Activated CD8-positive, alpha-beta T cell treated with anti-CD3 and anti-CD28 coated beads, Interleukin-2, amount 10 ng/mL, durations not matched to agents 7 days and 5 days (primary cell): ENCODE measurements at regions not wholly inside any gene's neighbourhood (a gene's known extent, or its start where the extent isn't known, plus 50 kb on each side); places are given as distances from the start of the nearest gene placed in this dataset.

Experiments
- ATAC-seq: fragments of 150-1000 bp; cut with Tn5 transposase; one replicate; pipeline ENCODE4 v1.10.0; 2021; ENCODE audit warnings: moderate library complexity
- CTCF ChIA-PET: fragments of 350-600 bp; sonication (Branson Sonifier 250); formaldehyde crosslinking; loops from one replicate; lab custom pipeline; 2021; ENCODE audit warnings: antibody characterized with exemption; lab: Charles Lee
- POLR2A ChIA-PET: fragments of 350-600 bp; sonication (Branson Sonifier 250); formaldehyde crosslinking; loops from one replicate; lab custom pipeline; 2021; ENCODE audit warnings: antibody characterized with exemption; lab: Charles Lee
- DNase-seq: peaks from one replicate; pipeline ENCODE4 v3.0.0-alpha.2; 2020
- H3K27ac Mint-ChIP-seq: one replicate; pipeline ENCODE4 v1.8.0; 2021; ENCODE audit warnings: mild to moderate bottlenecking, mixed read lengths
- H3K27me3 Mint-ChIP-seq: one replicate; pipeline ENCODE4 v1.8.0; 2021; ENCODE audit warnings: low read depth, mixed read lengths
- H3K36me3 Mint-ChIP-seq: one replicate; pipeline ENCODE4 v1.8.0; 2021; ENCODE audit warnings: low read depth, mixed read lengths
- H3K4me1 Mint-ChIP-seq: one replicate; pipeline ENCODE4 v1.8.0; 2021; ENCODE audit warnings: low read depth, mixed read lengths
- H3K4me3 Mint-ChIP-seq: one replicate; pipeline ENCODE4 v1.8.0; 2021; ENCODE audit warnings: mild to moderate bottlenecking, mixed read lengths
- H3K9me3 Mint-ChIP-seq: one replicate; pipeline ENCODE4 v1.8.0; 2022; ENCODE audit warnings: mixed read lengths; ENCODE audit not compliant: insufficient read depth

DNA sequence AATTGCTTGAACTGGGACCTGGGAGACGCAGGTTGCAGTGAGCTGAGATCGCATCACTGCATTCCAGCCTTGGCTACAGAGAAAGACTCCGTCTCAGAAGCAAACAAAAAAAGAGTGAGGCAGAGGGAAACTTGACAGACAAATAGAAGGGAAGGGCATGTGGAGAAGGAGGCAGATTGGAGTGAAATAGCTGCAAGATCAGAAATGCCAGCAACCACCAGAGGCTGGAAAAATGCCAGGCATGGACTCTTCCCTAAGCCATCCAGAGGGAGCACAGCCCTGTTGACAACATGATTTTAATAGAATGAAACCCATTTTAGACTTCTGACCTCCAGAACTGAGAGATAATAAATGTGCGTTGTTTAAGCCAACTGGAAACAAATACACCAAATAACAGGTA is 447.2 kb upstream of the SPHKAP start:
- ATAC-seq (no peak), DNase-seq (no peak)
- CTCF ChIA-PET, result no interaction called here
- Mint-ChIP-seq H3K27ac (no peak overlapping the region), H3K27me3 (no peaks in the 10 kb centered on the region), H3K36me3 (no peaks in the 10 kb centered on the region), H3K4me3 (no peak overlapping the region), H3K4me1 (no peaks in the 10 kb centered on the region), H3K9me3 (no peaks in the 10 kb centered on the region)
- POLR2A ChIA-PET, result no interaction called here

DNA sequence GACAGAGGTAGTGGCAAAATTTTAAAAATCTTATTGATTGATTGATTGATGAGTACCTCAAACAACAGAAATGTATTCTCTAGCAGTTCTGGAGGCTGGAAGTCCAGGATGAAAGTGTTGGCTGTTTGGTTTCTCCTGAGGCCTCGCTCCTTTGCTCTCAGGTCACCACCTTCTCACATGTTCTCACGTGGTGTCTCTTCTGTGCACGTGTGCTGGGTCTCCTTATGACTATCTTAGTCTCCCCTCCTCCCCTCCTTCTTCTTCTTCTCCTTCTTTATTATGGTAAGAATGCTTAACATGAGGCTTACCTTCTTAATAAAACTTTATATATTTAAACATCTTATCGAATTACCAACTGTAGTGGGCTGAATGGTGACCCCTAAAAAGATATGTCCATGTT is 446.0 kb upstream of the SPHKAP start:
- CTCF ChIA-PET, result no interaction called here
- POLR2A ChIA-PET, result no interaction called here
- no peaks in the 10 kb centered on the region for H3K4me1 Mint-ChIP-seq
- DNase-seq (no peak), ATAC-seq (no peak)
- H3K27me3 Mint-ChIP-seq, result no peaks in the 10 kb centered on the region
- H3K27ac Mint-ChIP-seq, result no peak overlapping the region
- H3K36me3 Mint-ChIP-seq, result no peaks in the 10 kb centered on the region
- peaks cover 4% of the 10 kb centered on the region for H3K9me3 Mint-ChIP-seq
- H3K4me3 Mint-ChIP-seq, result no peak overlapping the region

DNA sequence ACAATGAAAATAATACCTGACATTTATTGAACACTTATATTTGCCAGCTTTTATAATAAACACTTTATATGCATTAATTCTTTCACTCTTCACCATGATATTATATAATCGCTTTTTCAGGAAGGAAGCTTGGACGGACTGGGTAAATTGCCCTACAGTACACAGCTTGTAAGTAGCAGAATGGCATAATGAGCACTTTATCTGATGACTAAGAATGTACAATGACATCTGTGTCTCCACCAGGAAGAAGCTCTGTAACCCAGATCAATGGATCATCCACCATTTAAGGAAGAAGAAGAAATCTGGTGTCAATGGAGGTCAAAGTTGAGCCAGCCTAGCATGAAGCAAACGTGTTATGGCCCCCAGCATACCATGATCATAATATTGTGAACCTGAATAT is 444.0 kb upstream of the SPHKAP start:
- H3K36me3 Mint-ChIP-seq, result no peaks in the 10 kb centered on the region
- no peaks in the 10 kb centered on the region for H3K27me3 Mint-ChIP-seq
- DNase-seq (no peak), ATAC-seq (no peak)
- no peak overlapping the region for H3K27ac Mint-ChIP-seq
- no peaks in the 10 kb centered on the region for H3K4me1 Mint-ChIP-seq
- no peak overlapping the region for H3K4me3 Mint-ChIP-seq
- peaks cover 4% of the 10 kb centered on the region for H3K9me3 Mint-ChIP-seq
- POLR2A ChIA-PET, result no interaction called here
- CTCF ChIA-PET, result no interaction called here

DNA sequence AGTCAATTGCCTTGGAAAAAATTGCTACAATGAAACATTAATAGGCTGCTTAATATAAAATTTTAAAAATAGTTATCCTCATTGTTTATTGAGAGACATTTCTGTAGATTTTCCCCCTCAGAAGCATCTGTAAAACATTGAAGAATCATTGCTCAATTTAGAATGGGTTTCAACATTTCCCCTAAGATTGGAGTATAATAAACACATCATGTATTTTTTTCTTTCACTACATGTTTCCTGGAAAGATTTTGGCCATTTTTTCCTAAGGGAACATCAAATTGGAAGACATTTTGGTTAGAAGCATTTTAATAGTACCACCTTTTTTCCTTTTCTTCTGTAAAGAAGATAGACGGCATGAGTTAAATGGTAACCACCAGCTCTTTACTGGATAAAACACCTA is 443.2 kb upstream of the SPHKAP start:
- Mint-ChIP-seq H3K9me3 (peaks cover 4% of the 10 kb centered on the region), H3K27ac (no peak overlapping the region), H3K4me3 (no peak overlapping the region), H3K27me3 (no peaks in the 10 kb centered on the region), H3K36me3 (no peaks in the 10 kb centered on the region), H3K4me1 (no peaks in the 10 kb centered on the region)
- no peak for DNase-seq
- ChIA-PET CTCF (no interaction called here), POLR2A (no interaction called here)
- no peak for ATAC-seq

DNA sequence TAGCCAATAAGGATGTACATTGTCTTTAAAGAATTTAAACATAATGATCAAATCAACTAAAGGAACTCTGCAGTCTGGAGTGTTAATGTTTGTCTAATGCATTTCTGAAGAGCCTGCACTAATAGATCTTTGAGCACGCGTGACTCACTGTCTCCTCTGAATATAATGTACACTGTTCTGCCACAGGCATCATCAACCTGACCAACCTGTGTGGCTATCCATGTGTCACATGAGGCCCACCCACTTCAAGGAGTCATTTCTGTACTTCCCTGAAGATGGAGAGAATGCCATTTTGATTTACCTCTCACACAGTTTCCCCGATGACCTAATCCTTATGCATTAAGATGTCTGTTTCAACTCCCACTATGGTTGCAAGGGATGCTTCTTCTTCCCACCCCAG is 434.0 kb upstream of the SPHKAP start:
- H3K27me3 Mint-ChIP-seq, result no peaks in the 10 kb centered on the region
- H3K27ac Mint-ChIP-seq, result no peak overlapping the region
- ATAC-seq, result no peak
- H3K4me1 Mint-ChIP-seq, result no peaks in the 10 kb centered on the region
- ChIA-PET POLR2A (no interaction called here), CTCF (no interaction called here)
- DNase-seq, result no peak
- H3K36me3 Mint-ChIP-seq, result no peaks in the 10 kb centered on the region
- peaks cover 2% of the 10 kb centered on the region for H3K9me3 Mint-ChIP-seq
- H3K4me3 Mint-ChIP-seq, result no peak overlapping the region

DNA sequence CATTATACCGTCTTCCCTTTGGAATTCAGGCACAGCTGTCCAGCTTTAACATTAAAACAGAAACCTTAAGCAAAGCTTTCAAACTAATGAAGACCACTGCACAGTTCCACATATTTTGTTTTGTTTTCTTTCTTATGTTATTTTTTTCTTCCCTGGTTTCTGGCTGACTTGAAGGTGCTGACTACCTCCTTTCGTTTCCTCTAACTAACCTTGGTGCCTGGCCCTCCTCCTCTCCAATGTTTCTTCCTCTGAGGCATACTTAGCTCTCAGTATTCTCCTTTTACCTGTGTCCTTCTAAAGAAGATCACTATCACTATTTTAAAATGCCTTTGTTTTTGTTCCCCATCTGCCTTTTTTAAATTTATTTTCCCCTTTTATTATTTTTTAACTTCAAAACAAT is 433.3 kb upstream of the SPHKAP start:
- no peak overlapping the region for H3K27ac Mint-ChIP-seq
- DNase-seq (no peak), ATAC-seq (no peak)
- H3K36me3 Mint-ChIP-seq, result no peaks in the 10 kb centered on the region
- no peak overlapping the region for H3K4me3 Mint-ChIP-seq
- POLR2A ChIA-PET, result no interaction called here
- no peaks in the 10 kb centered on the region for H3K4me1 Mint-ChIP-seq
- no peaks in the 10 kb centered on the region for H3K27me3 Mint-ChIP-seq
- CTCF ChIA-PET, result no interaction called here
- H3K9me3 Mint-ChIP-seq, result peaks cover 6% of the 10 kb centered on the region

DNA sequence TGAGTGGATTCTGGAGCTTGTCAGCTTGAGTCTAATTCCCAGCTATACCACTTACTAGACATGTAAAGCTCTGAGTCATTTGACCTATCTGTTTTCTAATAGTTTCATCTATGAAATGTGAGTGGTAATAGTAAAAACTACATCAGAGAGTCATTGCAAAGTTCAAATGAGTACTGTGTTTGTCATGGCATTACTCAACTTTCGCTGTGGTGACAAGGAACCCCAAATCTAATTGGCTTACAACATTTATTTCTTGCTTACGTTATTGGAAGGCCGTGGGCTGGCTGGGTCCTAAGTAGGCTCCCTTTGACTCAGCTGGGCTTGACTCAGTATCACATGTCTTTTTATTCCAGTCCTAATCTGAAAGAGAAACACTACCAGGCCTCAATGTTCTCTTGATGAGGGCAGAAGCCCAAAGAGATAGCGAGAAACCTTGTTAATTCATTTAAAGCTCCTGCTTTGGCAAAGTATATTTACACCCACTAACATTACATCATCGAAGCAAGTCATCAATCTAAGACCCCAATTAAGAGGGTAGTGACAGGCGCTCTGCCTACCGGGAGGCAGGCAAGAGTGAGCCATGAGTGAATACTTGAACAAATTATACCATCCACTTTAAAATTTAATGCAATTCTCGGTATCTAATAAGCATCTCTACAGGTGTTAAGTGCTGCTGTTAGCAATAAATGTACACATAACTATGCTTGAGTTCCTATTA is 431.8 kb upstream of the SPHKAP start:
- ChIA-PET POLR2A (no interaction called here), CTCF (no interaction called here)
- no peak overlapping the region for H3K27ac Mint-ChIP-seq
- H3K36me3 Mint-ChIP-seq, result no peaks in the 10 kb centered on the region
- peaks cover 7% of the 10 kb centered on the region for H3K9me3 Mint-ChIP-seq
- no peak overlapping the region for H3K4me3 Mint-ChIP-seq
- DNase-seq, result no peak
- H3K4me1 Mint-ChIP-seq, result no peaks in the 10 kb centered on the region
- ATAC-seq, result no peak
- H3K27me3 Mint-ChIP-seq, result no peaks in the 10 kb centered on the region

DNA sequence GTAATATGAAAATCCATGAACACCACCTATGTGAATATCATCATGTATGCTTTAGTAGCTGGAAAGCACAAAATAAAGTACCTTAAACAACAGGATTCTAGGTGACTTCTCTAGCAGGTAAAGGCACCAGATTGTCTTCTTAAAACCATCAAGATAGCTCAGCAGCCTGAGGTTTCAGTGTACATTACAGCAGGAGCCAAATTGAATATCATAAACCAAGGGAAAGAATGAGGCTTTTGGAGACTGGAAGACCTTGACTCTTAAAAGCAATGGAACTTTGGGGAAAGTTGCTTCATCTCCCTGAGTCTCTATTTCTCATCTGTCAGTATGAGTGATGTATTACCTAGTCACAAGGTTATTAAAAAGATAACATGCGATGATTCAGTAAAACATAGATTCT is 429.7 kb upstream of the SPHKAP start:
- ATAC-seq (no peak), DNase-seq (no peak)
- CTCF ChIA-PET, result no interaction called here
- Mint-ChIP-seq H3K36me3 (no peaks in the 10 kb centered on the region), H3K27ac (no peak overlapping the region), H3K27me3 (no peaks in the 10 kb centered on the region), H3K4me3 (no peak overlapping the region), H3K4me1 (no peaks in the 10 kb centered on the region), H3K9me3 (peaks cover 7% of the 10 kb centered on the region)
- POLR2A ChIA-PET, result no interaction called here

DNA sequence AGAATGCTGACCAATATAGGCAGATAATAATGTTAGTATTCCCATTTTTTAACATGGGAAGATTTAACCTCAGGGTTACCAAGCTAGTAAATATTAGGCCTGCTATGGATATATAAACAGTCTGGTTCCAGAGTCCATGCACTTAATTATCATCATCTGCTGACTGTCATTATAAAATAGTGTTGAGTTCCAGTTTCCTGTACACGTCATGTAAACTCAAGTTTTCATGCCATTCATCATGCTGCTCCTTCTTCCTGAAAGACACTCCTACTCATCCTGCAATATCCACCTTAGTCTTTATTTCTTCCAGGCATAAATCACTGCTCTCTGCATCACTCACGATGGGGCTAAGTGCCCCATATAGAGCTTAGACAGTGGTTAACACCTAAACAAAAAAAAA is 420.8 kb upstream of the SPHKAP start:
- no peak overlapping the region for H3K27ac Mint-ChIP-seq
- H3K9me3 Mint-ChIP-seq, result peaks cover 3% of the 10 kb centered on the region
- ATAC-seq (no peak), DNase-seq (no peak)
- POLR2A ChIA-PET, result no interaction called here
- CTCF ChIA-PET, result no interaction called here
- H3K4me1 Mint-ChIP-seq, result no peaks in the 10 kb centered on the region
- H3K4me3 Mint-ChIP-seq, result no peak overlapping the region
- H3K27me3 Mint-ChIP-seq, result no peaks in the 10 kb centered on the region
- H3K36me3 Mint-ChIP-seq, result no peaks in the 10 kb centered on the region

DNA sequence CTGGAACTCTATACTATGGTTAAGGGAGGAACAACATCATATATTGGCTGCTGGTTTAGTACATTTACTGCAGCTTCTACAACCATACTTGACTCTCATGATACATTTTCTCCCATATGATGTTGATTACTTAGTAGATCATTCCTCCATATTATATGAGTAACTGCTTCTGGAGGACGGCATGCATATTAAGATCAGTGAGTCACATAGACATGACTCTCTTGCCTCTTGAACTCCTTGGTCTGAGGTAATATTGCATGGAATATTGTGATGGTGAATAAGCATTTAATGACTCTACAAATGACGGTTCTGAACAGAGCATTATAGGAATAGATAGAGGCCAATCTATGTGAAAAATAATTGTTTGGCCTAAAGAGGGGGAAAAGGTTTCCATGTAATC is 418.8 kb upstream of the SPHKAP start:
- Mint-ChIP-seq H3K4me1 (no peaks in the 10 kb centered on the region), H3K36me3 (no peaks in the 10 kb centered on the region), H3K27ac (no peak overlapping the region), H3K27me3 (no peaks in the 10 kb centered on the region), H3K4me3 (no peak overlapping the region), H3K9me3 (peaks cover 3% of the 10 kb centered on the region)
- ChIA-PET CTCF (no interaction called here), POLR2A (no interaction called here)
- no peak for ATAC-seq
- DNase-seq, result no peak

DNA sequence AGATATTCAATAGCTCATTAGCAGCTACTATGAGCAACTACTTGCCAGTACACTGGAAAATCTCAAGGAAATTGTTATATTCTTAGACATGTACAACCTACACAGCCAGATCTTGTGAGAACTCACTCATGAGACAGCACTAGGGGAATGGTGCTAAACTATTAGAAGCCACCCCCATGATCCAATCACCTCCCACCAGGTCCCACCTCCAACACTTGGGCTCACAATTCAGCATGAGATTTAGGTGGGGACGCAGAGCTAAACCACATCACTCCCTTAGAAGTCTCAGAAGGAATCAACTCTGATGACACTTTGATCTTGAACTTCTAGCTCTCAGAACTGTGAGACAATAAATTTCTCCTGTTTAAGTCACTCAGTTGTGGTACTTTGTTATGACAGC is 418.3 kb upstream of the SPHKAP start:
- CTCF ChIA-PET, result no interaction called here
- Mint-ChIP-seq H3K36me3 (no peaks in the 10 kb centered on the region), H3K27me3 (no peaks in the 10 kb centered on the region), H3K27ac (no peak overlapping the region), H3K4me3 (no peak overlapping the region), H3K9me3 (peaks cover 3% of the 10 kb centered on the region), H3K4me1 (no peaks in the 10 kb centered on the region)
- ATAC-seq (no peak), DNase-seq (no peak)
- POLR2A ChIA-PET, result no interaction called here

DNA sequence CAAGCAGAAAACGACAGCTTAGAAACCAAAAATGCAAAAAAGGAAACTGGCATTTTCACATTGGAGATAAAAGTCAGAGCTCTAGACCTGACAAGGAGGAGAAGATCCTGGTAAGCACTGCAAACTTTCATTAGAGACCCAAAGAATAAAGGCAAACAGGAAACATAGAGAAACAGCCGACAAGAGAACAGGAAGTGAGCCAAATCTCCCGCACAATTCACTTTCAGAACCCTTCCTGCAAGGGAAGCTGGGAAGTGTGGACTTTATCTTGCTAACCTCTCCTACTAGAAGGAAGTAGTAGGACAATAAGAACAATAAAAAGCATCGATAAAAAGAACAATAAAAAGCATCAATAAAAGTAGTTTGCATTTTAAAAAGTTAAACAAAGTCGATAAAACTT is 417.8 kb upstream of the SPHKAP start:
- ATAC-seq, result no peak
- H3K4me3 Mint-ChIP-seq, result no peak overlapping the region
- ChIA-PET CTCF (no interaction called here), POLR2A (no interaction called here)
- no peaks in the 10 kb centered on the region for H3K36me3 Mint-ChIP-seq
- no peak overlapping the region for H3K27ac Mint-ChIP-seq
- no peak for DNase-seq
- no peaks in the 10 kb centered on the region for H3K4me1 Mint-ChIP-seq
- H3K9me3 Mint-ChIP-seq, result peaks cover 3% of the 10 kb centered on the region
- no peaks in the 10 kb centered on the region for H3K27me3 Mint-ChIP-seq

DNA sequence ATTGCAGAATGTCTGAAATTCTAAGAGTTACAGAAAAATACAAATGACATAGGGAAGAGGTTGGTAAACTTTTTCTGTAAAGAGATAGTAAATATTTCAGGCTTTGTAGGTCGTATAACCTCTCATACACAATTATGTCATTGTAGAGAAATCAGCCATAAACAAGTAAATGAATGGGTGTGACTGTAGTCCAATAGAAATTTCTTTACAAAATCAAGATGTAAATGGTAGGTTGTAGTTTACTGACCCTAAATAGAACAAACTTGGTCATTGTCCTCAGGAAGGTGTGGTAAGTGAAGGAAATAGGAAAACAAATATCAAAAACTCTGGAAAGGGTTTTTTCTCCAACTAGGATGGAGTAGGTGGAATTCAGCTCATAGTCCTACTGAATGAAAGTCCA is 415.5 kb upstream of the SPHKAP start:
- ATAC-seq (no peak), DNase-seq (no peak)
- no peaks in the 10 kb centered on the region for H3K4me1 Mint-ChIP-seq
- ChIA-PET CTCF (no interaction called here), POLR2A (no interaction called here)
- H3K27me3 Mint-ChIP-seq, result no peaks in the 10 kb centered on the region
- no peak overlapping the region for H3K4me3 Mint-ChIP-seq
- no peak overlapping the region for H3K27ac Mint-ChIP-seq
- H3K36me3 Mint-ChIP-seq, result no peaks in the 10 kb centered on the region
- H3K9me3 Mint-ChIP-seq, result peaks cover 8% of the 10 kb centered on the region
